H9 (cell line): ENCODE measurements at regions not wholly inside any gene's neighbourhood (a gene's known extent, or its start where the extent isn't known, plus 50 kb on each side); places are given as distances from the start of the nearest gene placed in this dataset.

Experiments used
- DNase-seq: peaks from one replicate; pipeline ENCODE4 v3.0.0-alpha.2; 2017
- H2AFZ ChIP-seq: one replicate; pipeline ENCODE4 v1.6.1; 2013; ENCODE audit warnings: mild to moderate bottlenecking, low read length, control low read depth, moderate library complexity
- H2AK5ac ChIP-seq: 2 replicates; pipeline ENCODE4 v1.6.1; 2013; ENCODE audit warnings: low read length, control low read depth, mixed read lengths; ENCODE audit not compliant: insufficient read length
- H2BK120ac ChIP-seq: one replicate; pipeline ENCODE4 v1.6.1; 2013; ENCODE audit warnings: low read depth, mild to moderate bottlenecking, low read length, control low read depth, inconsistent platforms; ENCODE audit not compliant: poor library complexity, severe bottlenecking
- H2BK12ac ChIP-seq: 2 replicates; pipeline ENCODE4 v1.6.1; 2013; ENCODE audit warnings: low read length, control low read depth, mixed read lengths, low read depth; ENCODE audit not compliant: insufficient read length
- H2BK15ac ChIP-seq: 2 replicates; pipeline ENCODE4 v1.6.1; 2013; ENCODE audit warnings: low read depth, low read length, control low read depth
- H2BK20ac ChIP-seq: one replicate; pipeline ENCODE4 v1.6.1; 2013; ENCODE audit warnings: low read depth, mild to moderate bottlenecking, low read length, control low read depth, inconsistent platforms; ENCODE audit not compliant: poor library complexity, severe bottlenecking
- H2BK5ac ChIP-seq: 2 replicates; pipeline ENCODE4 v1.6.1; 2013; ENCODE audit warnings: low read length, control low read depth, mixed read lengths; ENCODE audit not compliant: insufficient read length
- H3K14ac ChIP-seq: 2 replicates; pipeline ENCODE4 v1.6.1; 2013; ENCODE audit warnings: low read length, control low read depth; ENCODE audit not compliant: insufficient read depth
- H3K18ac ChIP-seq: 2 replicates; pipeline ENCODE4 v1.6.1; 2013; ENCODE audit warnings: low read depth, mild to moderate bottlenecking, mixed read lengths, low read length, control low read depth; ENCODE audit not compliant: insufficient read length
- H3K23ac ChIP-seq: 2 replicates; pipeline ENCODE4 v1.6.1; 2013; ENCODE audit warnings: low read length, control low read depth, mixed read lengths, low read depth; ENCODE audit not compliant: insufficient read length
- H3K23me2 ChIP-seq: 2 replicates; pipeline ENCODE4 v1.6.1; 2013; ENCODE audit warnings: low read depth, mild to moderate bottlenecking, mixed read lengths, low read length, control low read depth; ENCODE audit not compliant: insufficient read length, poor library complexity, severe bottlenecking
- H3K27ac ChIP-seq: 2 replicates; pipeline ENCODE4 v1.5.1; 2013; ENCODE audit warnings: low read length, control low read depth, mixed read lengths, low read depth; ENCODE audit not compliant: insufficient read length
- H3K27me3 ChIP-seq: 2 replicates; pipeline ENCODE4 v1.6.1; 2013; ENCODE audit warnings: low read length, control low read depth, inconsistent platforms; ENCODE audit not compliant: insufficient read depth
- H3K4ac ChIP-seq: 2 replicates; pipeline ENCODE4 v1.6.1; 2013; ENCODE audit warnings: low read depth, mild to moderate bottlenecking, control low read depth, inconsistent platforms, low read length, moderate library complexity
- H3K4me1 ChIP-seq: 2 replicates; pipeline ENCODE4 v1.6.1; 2013; ENCODE audit warnings: low read length, control low read depth, inconsistent platforms; ENCODE audit not compliant: insufficient read depth
- H3K4me2 ChIP-seq: 2 replicates; pipeline ENCODE4 v1.6.1; 2013; ENCODE audit warnings: low read length, control low read depth, mixed read lengths; ENCODE audit not compliant: insufficient read length, insufficient read depth
- H3K56ac ChIP-seq: 2 replicates; pipeline ENCODE4 v1.6.1; 2013; ENCODE audit warnings: low read depth, mild to moderate bottlenecking, mixed read lengths, low read length, control low read depth; ENCODE audit not compliant: insufficient read length
- H3K79me1 ChIP-seq: 2 replicates; pipeline ENCODE4 v1.6.1; 2013; ENCODE audit warnings: low read depth, mild to moderate bottlenecking, moderate library complexity, low read length, control low read depth, inconsistent platforms; ENCODE audit not compliant: insufficient read depth, poor library complexity, severe bottlenecking
- H3K79me2 ChIP-seq: 2 replicates; pipeline ENCODE4 v1.6.1; 2013; ENCODE audit warnings: low read length, control low read depth, inconsistent platforms; ENCODE audit not compliant: insufficient read depth
- H3K9ac ChIP-seq: 2 replicates; pipeline ENCODE4 v1.6.1; 2013; ENCODE audit warnings: low read length, control low read depth, mixed read lengths; ENCODE audit not compliant: insufficient read length; ENCODE audit errors: extremely low read depth
- H3K9me3 ChIP-seq: one replicate; pipeline ENCODE4 v1.6.1; 2013; ENCODE audit warnings: low read depth, low read length, inconsistent platforms; ENCODE audit not compliant: control insufficient read depth
- H3T11ph ChIP-seq: one replicate; pipeline ENCODE4 v1.6.1; 2013; ENCODE audit warnings: mild to moderate bottlenecking, low read length, control low read depth, inconsistent platforms
- H4K20me1 ChIP-seq: one replicate; pipeline ENCODE4 v1.6.1; 2013; ENCODE audit not compliant: control insufficient read depth, insufficient read length, insufficient read depth
- H4K5ac ChIP-seq: 2 replicates; pipeline ENCODE4 v1.6.1; 2013; ENCODE audit warnings: low read depth, mild to moderate bottlenecking, mixed read lengths, low read length, control low read depth; ENCODE audit not compliant: insufficient read length
- H4K8ac ChIP-seq: replicated peaks from 2 replicates; pipeline ENCODE4 v1.6.1; 2013; ENCODE audit warnings: low read length, control low read depth, mixed read lengths, low read depth; ENCODE audit not compliant: insufficient read length
- H4K91ac ChIP-seq: 2 replicates; pipeline ENCODE4 v1.6.1; 2013; ENCODE audit warnings: low read depth, mild to moderate bottlenecking, moderate library complexity, mixed read lengths, low read length, control low read depth; ENCODE audit not compliant: insufficient read length
- H3K27ac Mint-ChIP-seq, 3 experiments: 2 replicates in 2 of 3; 3 replicates in 1 of 3; pipeline ENCODE4 v1.8.0; 2020 to 2021; ENCODE audit warnings: mixed read lengths in 3 of 3, mild to moderate bottlenecking in 1 of 3, moderate library complexity in 1 of 3
- H3K27me3 Mint-ChIP-seq: 2 replicates; pipeline ENCODE4 v1.8.0; 2021; ENCODE audit warnings: low read depth, mild to moderate bottlenecking, moderate library complexity, mixed read lengths
- H3K36me3 Mint-ChIP-seq, 3 experiments: 2 replicates in 2 of 3; 3 replicates in 1 of 3; pipeline ENCODE4 v1.8.0; 2020 to 2021; ENCODE audit warnings: low read depth in 3 of 3, mixed read lengths in 3 of 3; ENCODE audit not compliant: insufficient read depth in 1 of 3
- H3K4me1 Mint-ChIP-seq, 2 experiments: 2 replicates each; pipeline ENCODE4 v1.8.0; 2020; ENCODE audit warnings: mixed read lengths in 2 of 2
- H3K4me3 Mint-ChIP-seq, 2 experiments: 2 replicates in 1 of 2; 3 replicates in 1 of 2; pipeline ENCODE4 v1.8.0; 2020 to 2021; ENCODE audit warnings: mild to moderate bottlenecking in 2 of 2, mixed read lengths in 2 of 2, moderate library complexity in 1 of 2
- H3K9me3 Mint-ChIP-seq, 2 experiments: 2 replicates in 1 of 2; 3 replicates in 1 of 2; pipeline ENCODE4 v1.8.0; 2020; ENCODE audit warnings: mild to moderate bottlenecking in 2 of 2, mixed read lengths in 2 of 2, moderate library complexity in 1 of 2
- WGBS: extraction: QIAGEN DNeasy Blood & Tissue Kit; methylation state at CpG from one replicate; pipeline ENCODE4 v1.1.7; 2013; ENCODE audit warnings: missing lambda C conversion rate, low lambda C conversion rate, mixed read lengths; ENCODE audit not compliant: insufficient read length; ENCODE audit errors: extremely low coverage; 5-methylcytosine and 5-hydroxymethylcytosine counted together
- TF ChIP-seq, protein P1 (sequence below): fragments of 200-600 bp; sonication (generic); conservative IDR thresholded peaks from 3 replicates; pipeline ENCODE4 v1.8.0; 2021; ENCODE audit warnings: antibody characterized with exemption, mild to moderate bottlenecking

GRCh38 chr6:115004204-115004603, 661.4 kb upstream of the HS3ST5 start:
- H2BK20ac ChIP-seq: no peak overlapping the region
- H2BK120ac ChIP-seq: no peak overlapping the region
- H3K23ac ChIP-seq: no peak overlapping the region
- H3K4ac ChIP-seq: no peak overlapping the region
- H3K9ac ChIP-seq: no peak overlapping the region
- no peak overlapping the region for H4K91ac ChIP-seq
- H3K79me2 ChIP-seq: no peaks in the 10 kb centered on the region
- no peaks in the 10 kb centered on the region for H3K27me3 Mint-ChIP-seq
- TF ChIP-seq, protein P1, sequence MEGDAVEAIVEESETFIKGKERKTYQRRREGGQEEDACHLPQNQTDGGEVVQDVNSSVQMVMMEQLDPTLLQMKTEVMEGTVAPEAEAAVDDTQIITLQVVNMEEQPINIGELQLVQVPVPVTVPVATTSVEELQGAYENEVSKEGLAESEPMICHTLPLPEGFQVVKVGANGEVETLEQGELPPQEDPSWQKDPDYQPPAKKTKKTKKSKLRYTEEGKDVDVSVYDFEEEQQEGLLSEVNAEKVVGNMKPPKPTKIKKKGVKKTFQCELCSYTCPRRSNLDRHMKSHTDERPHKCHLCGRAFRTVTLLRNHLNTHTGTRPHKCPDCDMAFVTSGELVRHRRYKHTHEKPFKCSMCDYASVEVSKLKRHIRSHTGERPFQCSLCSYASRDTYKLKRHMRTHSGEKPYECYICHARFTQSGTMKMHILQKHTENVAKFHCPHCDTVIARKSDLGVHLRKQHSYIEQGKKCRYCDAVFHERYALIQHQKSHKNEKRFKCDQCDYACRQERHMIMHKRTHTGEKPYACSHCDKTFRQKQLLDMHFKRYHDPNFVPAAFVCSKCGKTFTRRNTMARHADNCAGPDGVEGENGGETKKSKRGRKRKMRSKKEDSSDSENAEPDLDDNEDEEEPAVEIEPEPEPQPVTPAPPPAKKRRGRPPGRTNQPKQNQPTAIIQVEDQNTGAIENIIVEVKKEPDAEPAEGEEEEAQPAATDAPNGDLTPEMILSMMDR: no peak
- H3K4me1 ChIP-seq: no peaks in the 10 kb centered on the region
- H4K8ac ChIP-seq: no peak overlapping the region
- H3K9me3 ChIP-seq: no peaks in the 10 kb centered on the region
- H3K36me3 Mint-ChIP-seq: peaks cover 1 to 15% (median 3%) of the 10 kb centered on the region in 3 experiments; a peak in 5 of 7 replicates
- H3K9me3 Mint-ChIP-seq: peaks cover 4 to 13% of the 10 kb centered on the region in 2 experiments
- H3K27ac ChIP-seq: no peak overlapping the region
- H3K18ac ChIP-seq: no peak overlapping the region
- no peak overlapping the region for H3T11ph ChIP-seq
- no CpG with 5 or more reads among the region's 1 CpG for WGBS
- H3K79me1 ChIP-seq: no peaks in the 10 kb centered on the region
- no peak overlapping the region for H3K27ac Mint-ChIP-seq
- H2AFZ ChIP-seq: no peak overlapping the region
- H4K20me1 ChIP-seq: no peaks in the 10 kb centered on the region
- no peak overlapping the region for H3K4me2 ChIP-seq
- H3K27me3 ChIP-seq: no peaks in the 10 kb centered on the region
- H3K14ac ChIP-seq: no peak overlapping the region
- H4K5ac ChIP-seq: no peak overlapping the region
- H3K4me1 Mint-ChIP-seq: no peaks in the 10 kb centered on the region
- no peak overlapping the region for H2BK5ac ChIP-seq
- no peak overlapping the region for H3K56ac ChIP-seq
- no peak overlapping the region for H2BK15ac ChIP-seq
- H3K23me2 ChIP-seq: no peaks in the 10 kb centered on the region
- no peak overlapping the region for H2AK5ac ChIP-seq
- DNase-seq: no peak
- no peak overlapping the region for H2BK12ac ChIP-seq
- no peak overlapping the region for H3K4me3 Mint-ChIP-seq
